Peyer's patch (tissue), 4 donors: ENCODE measurements at regions not wholly inside any gene's neighbourhood (a gene's known extent, or its start where the extent isn't known, plus 50 kb on each side); places are given as distances from the start of the nearest gene placed in this dataset.

Source experiments
- POLR2A ChIP-seq, 2 donors: fragments of 450-650 bp; IDR thresholded peaks; one replicate each; pipeline ENCODE4 v1.5.1; 2017; ENCODE audit warnings: antibody characterized with exemption in 2 of 2, mild to moderate bottlenecking in 2 of 2, moderate library complexity in 2 of 2
- TF ChIP-seq, protein P1 (sequence below), 6 experiments: fragments of 450-650 bp in 4 of 6; fragments of 200-600 bp in 2 of 6; sonication (generic) in 1 of 6; IDR thresholded peaks; one replicate each; pipeline ENCODE4 v1.5.1; 2017 to 2019; ENCODE audit warnings: antibody characterized with exemption in 6 of 6, mild to moderate bottlenecking in 3 of 6, moderate library complexity in 1 of 6

DNA sequence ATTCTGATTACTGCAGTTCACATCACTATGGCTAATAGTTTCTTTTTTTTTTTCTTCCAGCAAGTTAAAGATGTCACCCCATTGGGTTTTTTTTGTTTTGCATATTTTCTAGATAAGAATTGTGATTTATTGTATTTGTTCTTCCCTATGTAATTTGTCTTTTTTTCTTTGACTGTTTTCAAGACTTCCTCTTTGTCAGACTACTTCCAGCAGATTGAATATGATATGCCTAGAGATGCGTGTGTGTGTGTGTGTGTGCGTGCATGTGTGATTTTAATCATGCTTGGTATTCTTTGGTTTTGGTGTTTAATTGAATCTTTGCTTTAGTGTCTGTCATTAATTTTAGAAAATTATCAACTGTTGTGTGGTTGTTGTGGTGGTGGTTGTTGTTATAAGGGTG lies 166.7 kb upstream of the SLC39A10 start:
- TF ChIP-seq, protein P1, sequence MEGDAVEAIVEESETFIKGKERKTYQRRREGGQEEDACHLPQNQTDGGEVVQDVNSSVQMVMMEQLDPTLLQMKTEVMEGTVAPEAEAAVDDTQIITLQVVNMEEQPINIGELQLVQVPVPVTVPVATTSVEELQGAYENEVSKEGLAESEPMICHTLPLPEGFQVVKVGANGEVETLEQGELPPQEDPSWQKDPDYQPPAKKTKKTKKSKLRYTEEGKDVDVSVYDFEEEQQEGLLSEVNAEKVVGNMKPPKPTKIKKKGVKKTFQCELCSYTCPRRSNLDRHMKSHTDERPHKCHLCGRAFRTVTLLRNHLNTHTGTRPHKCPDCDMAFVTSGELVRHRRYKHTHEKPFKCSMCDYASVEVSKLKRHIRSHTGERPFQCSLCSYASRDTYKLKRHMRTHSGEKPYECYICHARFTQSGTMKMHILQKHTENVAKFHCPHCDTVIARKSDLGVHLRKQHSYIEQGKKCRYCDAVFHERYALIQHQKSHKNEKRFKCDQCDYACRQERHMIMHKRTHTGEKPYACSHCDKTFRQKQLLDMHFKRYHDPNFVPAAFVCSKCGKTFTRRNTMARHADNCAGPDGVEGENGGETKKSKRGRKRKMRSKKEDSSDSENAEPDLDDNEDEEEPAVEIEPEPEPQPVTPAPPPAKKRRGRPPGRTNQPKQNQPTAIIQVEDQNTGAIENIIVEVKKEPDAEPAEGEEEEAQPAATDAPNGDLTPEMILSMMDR (IDR thresholded peaks at IDR 0.05), result no peak
- no peak for TF ChIP-seq POLR2A (IDR thresholded peaks at IDR 0.05)
